Ishikawa (cell line): ENCODE measurements at regions not wholly inside any gene's neighbourhood (a gene's known extent, or its start where the extent isn't known, plus 50 kb on each side); places are given as distances from the start of the nearest gene placed in this dataset.

Source experiments
- CEBPB ChIP-seq: IDR thresholded peaks from 2 replicates; pipeline ENCODE4 v1.6.1; 2012
- CREB1 ChIP-seq: IDR thresholded peaks from 2 replicates; pipeline ENCODE4 v1.6.1; 2012; ENCODE audit warnings: low read depth
- EGR1 ChIP-seq: IDR thresholded peaks from 2 replicates; pipeline ENCODE4 v1.6.1; 2012
- EP300 ChIP-seq: IDR thresholded peaks from 2 replicates; pipeline ENCODE4 v1.6.1; 2012; ENCODE audit warnings: borderline replicate concordance
- FOXM1 ChIP-seq: IDR thresholded peaks from 2 replicates; pipeline ENCODE4 v1.6.1; 2012; ENCODE audit warnings: low read depth, borderline replicate concordance
- NFIC ChIP-seq: IDR thresholded peaks from 2 replicates; pipeline ENCODE4 v1.6.1; 2012
- RAD21 ChIP-seq: IDR thresholded peaks from 2 replicates; pipeline ENCODE4 v1.6.1; 2012; ENCODE audit warnings: low read depth
- TAF1 ChIP-seq: IDR thresholded peaks from 2 replicates; pipeline ENCODE4 v1.6.1; 2012; ENCODE audit warnings: low read depth, mild to moderate bottlenecking
- TCF12 ChIP-seq: IDR thresholded peaks from 2 replicates; pipeline ENCODE4 v1.6.1; 2012; ENCODE audit warnings: low read depth
- TEAD4 ChIP-seq: IDR thresholded peaks from 2 replicates; pipeline ENCODE4 v1.6.1; 2012
- YY1 ChIP-seq: IDR thresholded peaks from 2 replicates; pipeline ENCODE4 v1.6.1; 2012; ENCODE audit warnings: low read depth
- ZBTB7A ChIP-seq: IDR thresholded peaks from 2 replicates; pipeline ENCODE4 v1.6.1; 2012; ENCODE audit warnings: low read depth
- TF ChIP-seq, protein P1 (sequence below): IDR thresholded peaks from 2 replicates; pipeline ENCODE4 v1.6.1; 2012
- TF ChIP-seq, protein P2 (sequence below): IDR thresholded peaks from 2 replicates; pipeline ENCODE4 v1.6.1; 2012; ENCODE audit warnings: low read depth, mild to moderate bottlenecking
- TF ChIP-seq, protein P3 (sequence below): IDR thresholded peaks from 2 replicates; pipeline ENCODE4 v1.6.1; 2012

DNA sequence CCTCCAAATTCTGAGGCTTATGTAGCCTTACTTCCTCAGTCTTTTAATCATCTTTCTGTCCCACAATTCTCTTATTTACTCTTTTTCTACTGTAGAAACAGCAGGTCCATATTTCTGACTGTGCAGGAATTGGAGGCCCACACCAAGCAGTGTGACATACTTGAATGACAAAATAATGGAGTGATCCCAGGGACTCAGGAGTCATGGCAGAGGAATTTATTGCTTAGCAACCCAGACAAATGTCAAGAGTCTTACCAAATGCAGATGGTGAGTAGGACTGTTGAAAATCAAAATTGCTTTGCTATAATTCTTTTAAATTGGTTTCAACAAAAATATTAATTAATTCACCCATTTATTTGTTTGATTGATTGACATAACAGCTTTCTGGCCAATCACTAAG lies 59.9 kb downstream of the HTR1B start:
- TF ChIP-seq, protein P1, sequence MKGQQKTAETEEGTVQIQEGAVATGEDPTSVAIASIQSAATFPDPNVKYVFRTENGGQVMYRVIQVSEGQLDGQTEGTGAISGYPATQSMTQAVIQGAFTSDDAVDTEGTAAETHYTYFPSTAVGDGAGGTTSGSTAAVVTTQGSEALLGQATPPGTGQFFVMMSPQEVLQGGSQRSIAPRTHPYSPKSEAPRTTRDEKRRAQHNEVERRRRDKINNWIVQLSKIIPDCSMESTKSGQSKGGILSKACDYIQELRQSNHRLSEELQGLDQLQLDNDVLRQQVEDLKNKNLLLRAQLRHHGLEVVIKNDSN = no peak
- TF ChIP-seq CREB1 = no peak
- TF ChIP-seq ZBTB7A = no peak
- TF ChIP-seq, protein P2, sequence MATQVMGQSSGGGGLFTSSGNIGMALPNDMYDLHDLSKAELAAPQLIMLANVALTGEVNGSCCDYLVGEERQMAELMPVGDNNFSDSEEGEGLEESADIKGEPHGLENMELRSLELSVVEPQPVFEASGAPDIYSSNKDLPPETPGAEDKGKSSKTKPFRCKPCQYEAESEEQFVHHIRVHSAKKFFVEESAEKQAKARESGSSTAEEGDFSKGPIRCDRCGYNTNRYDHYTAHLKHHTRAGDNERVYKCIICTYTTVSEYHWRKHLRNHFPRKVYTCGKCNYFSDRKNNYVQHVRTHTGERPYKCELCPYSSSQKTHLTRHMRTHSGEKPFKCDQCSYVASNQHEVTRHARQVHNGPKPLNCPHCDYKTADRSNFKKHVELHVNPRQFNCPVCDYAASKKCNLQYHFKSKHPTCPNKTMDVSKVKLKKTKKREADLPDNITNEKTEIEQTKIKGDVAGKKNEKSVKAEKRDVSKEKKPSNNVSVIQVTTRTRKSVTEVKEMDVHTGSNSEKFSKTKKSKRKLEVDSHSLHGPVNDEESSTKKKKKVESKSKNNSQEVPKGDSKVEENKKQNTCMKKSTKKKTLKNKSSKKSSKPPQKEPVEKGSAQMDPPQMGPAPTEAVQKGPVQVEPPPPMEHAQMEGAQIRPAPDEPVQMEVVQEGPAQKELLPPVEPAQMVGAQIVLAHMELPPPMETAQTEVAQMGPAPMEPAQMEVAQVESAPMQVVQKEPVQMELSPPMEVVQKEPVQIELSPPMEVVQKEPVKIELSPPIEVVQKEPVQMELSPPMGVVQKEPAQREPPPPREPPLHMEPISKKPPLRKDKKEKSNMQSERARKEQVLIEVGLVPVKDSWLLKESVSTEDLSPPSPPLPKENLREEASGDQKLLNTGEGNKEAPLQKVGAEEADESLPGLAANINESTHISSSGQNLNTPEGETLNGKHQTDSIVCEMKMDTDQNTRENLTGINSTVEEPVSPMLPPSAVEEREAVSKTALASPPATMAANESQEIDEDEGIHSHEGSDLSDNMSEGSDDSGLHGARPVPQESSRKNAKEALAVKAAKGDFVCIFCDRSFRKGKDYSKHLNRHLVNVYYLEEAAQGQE = no peak
- TF ChIP-seq YY1 = no peak
- no peak for TF ChIP-seq RAD21
- no peak for TF ChIP-seq CEBPB
- no peak for TF ChIP-seq TEAD4
- TF ChIP-seq EGR1 = no peak
- TF ChIP-seq NFIC = no peak
- no peak for TF ChIP-seq TCF12

DNA sequence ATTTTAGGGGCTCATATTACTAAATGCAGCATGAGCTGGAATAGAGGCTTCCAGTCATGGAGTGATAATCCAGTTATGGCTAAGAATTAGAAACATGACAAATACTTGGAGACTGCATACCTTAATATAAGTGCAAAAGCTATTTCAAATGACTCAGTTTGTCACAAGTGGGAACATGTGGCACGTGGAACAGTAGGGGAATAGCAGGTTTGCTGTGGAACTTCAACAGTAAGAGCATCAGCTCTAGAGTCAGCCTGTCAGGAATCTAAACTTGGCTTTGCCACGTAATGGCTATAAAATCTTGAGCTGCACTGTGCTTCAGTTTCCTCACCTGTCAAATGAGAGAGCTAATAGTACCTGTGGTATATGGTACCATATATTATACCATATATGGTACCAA lies 62.1 kb downstream of the HTR1B start:
- TF ChIP-seq CREB1 (no peak), TAF1 (no peak), TEAD4 (no peak)

DNA sequence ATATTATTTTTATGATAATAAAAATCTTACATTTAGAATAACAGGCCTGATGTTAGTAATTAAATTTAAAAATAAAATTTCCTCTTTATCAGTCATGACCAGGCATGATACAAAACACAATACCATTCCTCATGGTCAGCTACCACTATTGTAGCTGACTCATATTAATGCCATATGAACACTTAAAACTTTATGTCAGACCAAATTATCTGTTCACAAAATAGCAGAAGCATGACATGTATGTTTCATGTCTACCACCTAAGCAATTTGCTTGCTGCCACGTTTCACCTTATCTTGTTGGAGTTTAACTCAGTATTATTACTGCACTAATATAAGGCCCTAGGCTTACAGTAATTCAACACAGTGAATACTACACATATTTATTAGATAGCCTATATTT lies 65.7 kb downstream of the HTR1B start:
- TF ChIP-seq TEAD4 (no peak), EP300 (no peak), EGR1 (no peak), ZBTB7A (no peak), CREB1 (no peak), TAF1 (no peak), FOXM1 (no peak), CEBPB (no peak)
- TF ChIP-seq, protein P2 = no peak
- TF ChIP-seq, protein P3, sequence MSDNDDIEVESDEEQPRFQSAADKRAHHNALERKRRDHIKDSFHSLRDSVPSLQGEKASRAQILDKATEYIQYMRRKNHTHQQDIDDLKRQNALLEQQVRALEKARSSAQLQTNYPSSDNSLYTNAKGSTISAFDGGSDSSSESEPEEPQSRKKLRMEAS = no peak

DNA sequence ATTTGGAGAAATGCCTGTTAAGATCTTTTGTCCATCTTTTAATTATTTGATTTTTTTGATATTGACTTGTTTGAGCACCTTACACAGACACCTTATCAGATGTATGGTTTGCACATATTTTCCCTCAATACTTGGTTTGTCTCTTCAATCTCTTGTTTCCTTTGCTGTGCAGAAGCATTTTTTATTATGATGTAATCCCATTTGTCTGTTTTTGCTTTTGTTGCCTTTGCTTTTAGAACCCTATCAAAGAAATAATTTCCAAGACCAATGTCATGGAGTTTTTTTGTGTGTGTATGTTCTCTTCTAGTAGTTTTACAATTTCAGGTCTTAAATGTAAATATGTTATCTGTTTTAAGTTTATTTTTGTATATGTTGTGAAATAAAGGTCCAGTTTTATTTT lies 73.9 kb downstream of the HTR1B start:
- TF ChIP-seq NFIC (no peak), EGR1 (no peak), ZBTB7A (no peak)

DNA sequence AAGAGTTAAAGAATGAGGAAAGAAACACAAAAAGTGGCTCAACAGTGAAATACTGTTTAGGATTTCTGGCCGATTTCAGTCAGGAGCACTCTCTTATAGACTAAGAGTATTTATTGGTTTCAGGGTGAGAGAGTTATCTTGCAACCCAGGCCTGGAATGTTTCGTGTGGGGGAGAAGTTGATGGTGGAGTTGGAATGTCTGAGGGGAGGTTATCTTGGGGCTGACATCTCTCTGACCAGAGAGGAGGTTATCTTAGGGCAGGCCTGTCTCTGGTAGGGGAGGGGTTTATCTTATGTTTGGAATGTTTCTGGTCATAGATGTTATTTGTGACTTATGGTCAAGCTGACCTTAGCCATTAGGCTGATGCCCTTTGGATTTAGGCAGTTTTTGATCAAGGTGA lies 80.3 kb downstream of the HTR1B start:
- TF ChIP-seq, protein P3 = no peak
- TF ChIP-seq YY1 = no peak
- no peak for TF ChIP-seq CEBPB
- TF ChIP-seq TEAD4 = no peak
- no peak for TF ChIP-seq FOXM1
- TF ChIP-seq ZBTB7A = no peak
- TF ChIP-seq, protein P2 = no peak
- TF ChIP-seq NFIC = no peak
- no peak for TF ChIP-seq EP300
- no peak for TF ChIP-seq TAF1
- TF ChIP-seq CREB1 = no peak

DNA sequence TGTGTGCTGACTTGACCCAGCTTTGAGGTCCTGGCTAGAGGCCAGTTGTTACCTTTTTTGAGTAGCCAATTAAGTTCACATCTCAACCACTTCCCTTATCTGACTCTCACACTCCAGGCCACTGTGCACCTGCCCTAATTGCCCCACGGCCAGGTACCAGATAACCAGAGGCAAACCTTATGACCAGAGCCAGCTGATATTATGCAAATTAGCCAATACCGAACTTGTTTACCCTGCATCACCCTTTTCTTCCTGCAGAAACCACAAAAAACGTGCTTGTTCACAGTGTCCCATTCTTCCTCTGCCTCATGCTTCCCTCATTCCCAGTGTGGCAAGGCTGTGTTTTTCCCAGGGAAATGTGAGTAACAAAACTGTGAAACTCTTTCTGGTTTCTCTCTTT lies 89.3 kb downstream of the HTR1B start:
- no peak for TF ChIP-seq TAF1
- no peak for TF ChIP-seq ZBTB7A
- TF ChIP-seq EGR1 = no peak
- no peak for TF ChIP-seq RAD21
- TF ChIP-seq, protein P2 = no peak
- no peak for TF ChIP-seq CEBPB
- no peak for TF ChIP-seq FOXM1
- no peak for TF ChIP-seq YY1
- TF ChIP-seq EP300 = no peak
- no peak for TF ChIP-seq NFIC
- TF ChIP-seq TCF12 = no peak
- TF ChIP-seq, protein P3 = no peak
- TF ChIP-seq TEAD4 = no peak
- no peak for TF ChIP-seq CREB1
- TF ChIP-seq, protein P1 = no peak
